Transverse colon (tissue), 3 donors: ENCODE measurements at regions not wholly inside any gene's neighbourhood (a gene's known extent, or its start where the extent isn't known, plus 50 kb on each side); places are given as distances from the start of the nearest gene placed in this dataset.

Experiments used
- CTCF ChIP-seq, 5 experiments: fragments of 200-600 bp in 3 of 5; fragments of 450-650 bp in 2 of 5; sonication (generic) in 3 of 5; IDR thresholded peaks; 1 replicate in 2 of 5; 2 replicates in 3 of 5; pipeline ENCODE4 v1.5.1; 2016 to 2017; ENCODE audit warnings: antibody characterized with exemption in 5 of 5, inconsistent platforms in 3 of 5, mild to moderate bottlenecking in 2 of 5, moderate library complexity in 1 of 5
- POLR2A ChIP-seq: fragments of 450-650 bp; IDR thresholded peaks from one replicate; pipeline ENCODE4 v1.6.1; 2016; ENCODE audit warnings: antibody characterized with exemption, mild to moderate bottlenecking, moderate library complexity

GRCh38 chr9:87381050-87381711 is 116.5 kb upstream of the DAPK1 start:
- no peak for TF ChIP-seq CTCF (IDR thresholded peaks at IDR 0.05)
- no peak for TF ChIP-seq POLR2A
